ENCODE measurements at regions not wholly inside any gene's neighbourhood (a gene's known extent, or its start where the extent isn't known, plus 50 kb on each side); places are given as distances from the start of the nearest gene placed in this dataset.

- TF ChIP-seq CTCF (IDR thresholded peaks at IDR 0.05; ENCODE audit: low read length), result no peak
- TF ChIP-seq EZH2 (IDR thresholded peaks at IDR 0.05; ENCODE audit: borderline replicate concordance, low read length), result no peak
Measured at GRCh38 chr10:120970595-120971529, 119.7 kb downstream of the WDR11 start.
